Vagina (tissue), 2 donors: ENCODE measurements at regions not wholly inside any gene's neighbourhood (a gene's known extent, or its start where the extent isn't known, plus 50 kb on each side); places are given as distances from the start of the nearest gene placed in this dataset.

Experiments used
- CTCF ChIP-seq, 3 experiments: fragments of 450-650 bp in 2 of 3; fragments of 200-600 bp in 1 of 3; sonication (generic) in 1 of 3; IDR thresholded peaks; one replicate each; pipeline ENCODE4 v1.5.1; 2017 to 2019; ENCODE audit warnings: antibody characterized with exemption in 3 of 3, mild to moderate bottlenecking in 2 of 3, moderate library complexity in 2 of 3
- POLR2A ChIP-seq, 2 donors: fragments of 450-650 bp; IDR thresholded peaks; one replicate each; pipeline ENCODE4 v1.6.1; 2017; ENCODE audit warnings: antibody characterized with exemption in 2 of 2, mild to moderate bottlenecking in 2 of 2, moderate library complexity in 2 of 2
- POLR2AphosphoS5 ChIP-seq, 2 donors: sonication (generic); formaldehyde crosslinking; IDR thresholded peaks; one replicate each; pipeline ENCODE4 v1.9.0; 2017; ENCODE audit warnings: antibody characterized with exemption in 2 of 2, mild to moderate bottlenecking in 2 of 2, low read depth in 1 of 2; ENCODE audit not compliant: insufficient read depth in 1 of 2

- no peak for TF ChIP-seq POLR2A (IDR thresholded peaks at IDR 0.05)
- no peak for TF ChIP-seq CTCF (IDR thresholded peaks at IDR 0.05)
- TF ChIP-seq POLR2AphosphoS5 (IDR thresholded peaks at IDR 0.05; ENCODE audit: insufficient read depth in 1 of 2, low read depth in 1 of 2): no peak
These were observed 92.7 kb downstream of the DDX1 start for GRCh38 chr2:15684161-15685039.
